ENCODE measurements at regions not wholly inside any gene's neighbourhood (a gene's known extent, or its start where the extent isn't known, plus 50 kb on each side); places are given as distances from the start of the nearest gene placed in this dataset.

GRCh38 chr2:37771600-37772088 is 100.2 kb upstream of the CDC42EP3 start:
- no peak for TF ChIP-seq POLR2A (IDR thresholded peaks at IDR 0.05)
- TF ChIP-seq, protein P1, sequence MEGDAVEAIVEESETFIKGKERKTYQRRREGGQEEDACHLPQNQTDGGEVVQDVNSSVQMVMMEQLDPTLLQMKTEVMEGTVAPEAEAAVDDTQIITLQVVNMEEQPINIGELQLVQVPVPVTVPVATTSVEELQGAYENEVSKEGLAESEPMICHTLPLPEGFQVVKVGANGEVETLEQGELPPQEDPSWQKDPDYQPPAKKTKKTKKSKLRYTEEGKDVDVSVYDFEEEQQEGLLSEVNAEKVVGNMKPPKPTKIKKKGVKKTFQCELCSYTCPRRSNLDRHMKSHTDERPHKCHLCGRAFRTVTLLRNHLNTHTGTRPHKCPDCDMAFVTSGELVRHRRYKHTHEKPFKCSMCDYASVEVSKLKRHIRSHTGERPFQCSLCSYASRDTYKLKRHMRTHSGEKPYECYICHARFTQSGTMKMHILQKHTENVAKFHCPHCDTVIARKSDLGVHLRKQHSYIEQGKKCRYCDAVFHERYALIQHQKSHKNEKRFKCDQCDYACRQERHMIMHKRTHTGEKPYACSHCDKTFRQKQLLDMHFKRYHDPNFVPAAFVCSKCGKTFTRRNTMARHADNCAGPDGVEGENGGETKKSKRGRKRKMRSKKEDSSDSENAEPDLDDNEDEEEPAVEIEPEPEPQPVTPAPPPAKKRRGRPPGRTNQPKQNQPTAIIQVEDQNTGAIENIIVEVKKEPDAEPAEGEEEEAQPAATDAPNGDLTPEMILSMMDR (IDR thresholded peaks at IDR 0.05) = no peak

Measured in esophagus squamous epithelium (tissue), 4 donors.